Posterior cingulate gyrus (tissue), 11 donors: ENCODE measurements at regions not wholly inside any gene's neighbourhood (a gene's known extent, or its start where the extent isn't known, plus 50 kb on each side); places are given as distances from the start of the nearest gene placed in this dataset.

Source experiments
- DNase-seq, 10 donors: peaks; one replicate each; pipeline versions ENCODE4 v3.0.0 to v3.0.0-alpha.2; 2020 to 2021; ENCODE audit warnings: mixed read lengths in 3 of 10
- intact Hi-C: fragments of 100-400 bp; cut with DNase I; formaldehyde crosslinking; loops from one replicate; pipeline ENCODE4 v1.15.1; 2023

- intact Hi-C loops = no loop called here
- DNase-seq = no peak
Measured at GRCh38 chr7:24505968-24506367, 67.3 kb upstream of the PALS2 start.

GRCh38 chr7:24508316-24508715 is 64.9 kb upstream of the PALS2 start:
- intact Hi-C loops = no loop called here

GRCh38 chr7:24510759-24511158 is 62.5 kb upstream of the PALS2 start:
- intact Hi-C loops = no loop called here
- no peak for DNase-seq

More at GRCh38 chr7:24508316-24508715, 64.9 kb upstream of the PALS2 start:
- DNase-seq = no peak

GRCh38 chr7:24517166-24517565 is 56.1 kb upstream of the PALS2 start:
- no peak for DNase-seq
- intact Hi-C loops = no loop called here

- intact Hi-C loops = no loop called here
- no peak for DNase-seq
Measured at GRCh38 chr7:24521917-24522623, 51.2 kb upstream of the PALS2 start.
